HG03060 (cell line): ENCODE measurements at regions not wholly inside any gene's neighbourhood (a gene's known extent, or its start where the extent isn't known, plus 50 kb on each side); places are given as distances from the start of the nearest gene placed in this dataset.

Experiments
- ATAC-seq: cut with Tn5 transposase; IDR thresholded peaks from one replicate; pipeline ENCODE4 v1.9.1; 2021; ENCODE audit warnings: low read depth, moderate number of reproducible peaks; ENCODE audit not compliant: unreplicated experiment

GRCh38 chr6:95233879-95234278 is 343.5 kb upstream of the MANEA start:
- no peak for ATAC-seq

- no peak for ATAC-seq
Observed at GRCh38 chr6:95240514-95240913, 336.8 kb upstream of the MANEA start.

GRCh38 chr6:95242560-95242959 is 334.8 kb upstream of the MANEA start:
- ATAC-seq, result no peak

- no peak for ATAC-seq
Observed at GRCh38 chr6:95243053-95243452, 334.3 kb upstream of the MANEA start.

- ATAC-seq, result no peak
Observed at GRCh38 chr6:95244751-95245150, 332.6 kb upstream of the MANEA start.

GRCh38 chr6:95248499-95248898 is 328.8 kb upstream of the MANEA start:
- ATAC-seq, result no peak

- ATAC-seq, result no peak
Observed at GRCh38 chr6:95249175-95249574, 328.2 kb upstream of the MANEA start.

- no peak for ATAC-seq
Observed at GRCh38 chr6:95249661-95250060, 327.7 kb upstream of the MANEA start.

- ATAC-seq, result no peak
Observed at GRCh38 chr6:95263840-95264239, 313.5 kb upstream of the MANEA start.

GRCh38 chr6:95266537-95267258 is 310.6 kb upstream of the MANEA start:
- ATAC-seq, result no peak

GRCh38 chr6:95274686-95275235 is 302.6 kb upstream of the MANEA start:
- no peak for ATAC-seq

- no peak for ATAC-seq
Observed at GRCh38 chr6:95279616-95280015, 297.7 kb upstream of the MANEA start.

- no peak for ATAC-seq
Observed at GRCh38 chr6:95280686-95281273, 296.6 kb upstream of the MANEA start.

- ATAC-seq, result no peak
Observed at GRCh38 chr6:95285881-95286280, 291.5 kb upstream of the MANEA start.

GRCh38 chr6:95286874-95287273 is 290.5 kb upstream of the MANEA start:
- no peak for ATAC-seq

- no peak for ATAC-seq
Observed at GRCh38 chr6:95288251-95288650, 289.1 kb upstream of the MANEA start.

GRCh38 chr6:95292011-95292410 is 285.3 kb upstream of the MANEA start:
- no peak for ATAC-seq

GRCh38 chr6:95293257-95293656 is 284.1 kb upstream of the MANEA start:
- ATAC-seq, result no peak

GRCh38 chr6:95294043-95294442 is 283.3 kb upstream of the MANEA start:
- no peak for ATAC-seq

GRCh38 chr6:95309545-95309944 is 267.8 kb upstream of the MANEA start:
- no peak for ATAC-seq

GRCh38 chr6:95318137-95318536 is 259.2 kb upstream of the MANEA start:
- no peak for ATAC-seq

GRCh38 chr6:95321126-95321525 is 256.2 kb upstream of the MANEA start:
- ATAC-seq, result no peak
